ENCODE measurements at regions not wholly inside any gene's neighbourhood (a gene's known extent, or its start where the extent isn't known, plus 50 kb on each side); places are given as distances from the start of the nearest gene placed in this dataset.

DNA sequence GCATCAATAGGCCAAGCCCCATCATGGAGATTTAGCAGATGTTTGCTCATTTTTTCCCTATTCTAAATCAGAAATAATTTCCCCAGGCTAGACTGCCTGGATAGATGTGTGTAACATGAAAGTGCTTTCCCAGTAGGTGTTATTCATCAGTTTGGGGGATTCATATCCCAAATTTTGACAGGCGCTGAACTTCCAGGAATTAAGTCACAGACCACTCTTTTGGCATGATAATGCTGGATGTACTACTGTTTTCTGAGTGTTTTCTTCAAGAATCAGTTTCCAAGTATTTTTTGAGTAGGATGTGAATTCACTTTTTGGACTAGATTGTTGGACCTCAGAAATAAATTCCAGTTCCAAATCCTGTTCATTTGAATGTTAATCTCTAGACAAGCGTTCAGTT, 637.4 kb downstream of the REEP3 start:
- no peak for TF ChIP-seq EZH2phosphoT487 (IDR thresholded peaks at IDR 0.05; ENCODE audit: unreplicated experiment)
- TF ChIP-seq CREB1 (CRISPR knock-in tag; IDR thresholded peaks at IDR 0.05; ENCODE audit: low read depth) = no peak
- TF ChIP-seq EZH2 (IDR thresholded peaks at IDR 0.05; ENCODE audit: low read depth, unreplicated experiment) = no peak
- TF ChIP-seq, protein P1, sequence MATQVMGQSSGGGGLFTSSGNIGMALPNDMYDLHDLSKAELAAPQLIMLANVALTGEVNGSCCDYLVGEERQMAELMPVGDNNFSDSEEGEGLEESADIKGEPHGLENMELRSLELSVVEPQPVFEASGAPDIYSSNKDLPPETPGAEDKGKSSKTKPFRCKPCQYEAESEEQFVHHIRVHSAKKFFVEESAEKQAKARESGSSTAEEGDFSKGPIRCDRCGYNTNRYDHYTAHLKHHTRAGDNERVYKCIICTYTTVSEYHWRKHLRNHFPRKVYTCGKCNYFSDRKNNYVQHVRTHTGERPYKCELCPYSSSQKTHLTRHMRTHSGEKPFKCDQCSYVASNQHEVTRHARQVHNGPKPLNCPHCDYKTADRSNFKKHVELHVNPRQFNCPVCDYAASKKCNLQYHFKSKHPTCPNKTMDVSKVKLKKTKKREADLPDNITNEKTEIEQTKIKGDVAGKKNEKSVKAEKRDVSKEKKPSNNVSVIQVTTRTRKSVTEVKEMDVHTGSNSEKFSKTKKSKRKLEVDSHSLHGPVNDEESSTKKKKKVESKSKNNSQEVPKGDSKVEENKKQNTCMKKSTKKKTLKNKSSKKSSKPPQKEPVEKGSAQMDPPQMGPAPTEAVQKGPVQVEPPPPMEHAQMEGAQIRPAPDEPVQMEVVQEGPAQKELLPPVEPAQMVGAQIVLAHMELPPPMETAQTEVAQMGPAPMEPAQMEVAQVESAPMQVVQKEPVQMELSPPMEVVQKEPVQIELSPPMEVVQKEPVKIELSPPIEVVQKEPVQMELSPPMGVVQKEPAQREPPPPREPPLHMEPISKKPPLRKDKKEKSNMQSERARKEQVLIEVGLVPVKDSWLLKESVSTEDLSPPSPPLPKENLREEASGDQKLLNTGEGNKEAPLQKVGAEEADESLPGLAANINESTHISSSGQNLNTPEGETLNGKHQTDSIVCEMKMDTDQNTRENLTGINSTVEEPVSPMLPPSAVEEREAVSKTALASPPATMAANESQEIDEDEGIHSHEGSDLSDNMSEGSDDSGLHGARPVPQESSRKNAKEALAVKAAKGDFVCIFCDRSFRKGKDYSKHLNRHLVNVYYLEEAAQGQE (IDR thresholded peaks at IDR 0.05; ENCODE audit: unreplicated experiment) = no peak
- TF ChIP-seq, protein P2, sequence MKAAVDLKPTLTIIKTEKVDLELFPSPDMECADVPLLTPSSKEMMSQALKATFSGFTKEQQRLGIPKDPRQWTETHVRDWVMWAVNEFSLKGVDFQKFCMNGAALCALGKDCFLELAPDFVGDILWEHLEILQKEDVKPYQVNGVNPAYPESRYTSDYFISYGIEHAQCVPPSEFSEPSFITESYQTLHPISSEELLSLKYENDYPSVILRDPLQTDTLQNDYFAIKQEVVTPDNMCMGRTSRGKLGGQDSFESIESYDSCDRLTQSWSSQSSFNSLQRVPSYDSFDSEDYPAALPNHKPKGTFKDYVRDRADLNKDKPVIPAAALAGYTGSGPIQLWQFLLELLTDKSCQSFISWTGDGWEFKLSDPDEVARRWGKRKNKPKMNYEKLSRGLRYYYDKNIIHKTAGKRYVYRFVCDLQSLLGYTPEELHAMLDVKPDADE (IDR thresholded peaks at IDR 0.05) = no peak
- TF ChIP-seq, protein P3, sequence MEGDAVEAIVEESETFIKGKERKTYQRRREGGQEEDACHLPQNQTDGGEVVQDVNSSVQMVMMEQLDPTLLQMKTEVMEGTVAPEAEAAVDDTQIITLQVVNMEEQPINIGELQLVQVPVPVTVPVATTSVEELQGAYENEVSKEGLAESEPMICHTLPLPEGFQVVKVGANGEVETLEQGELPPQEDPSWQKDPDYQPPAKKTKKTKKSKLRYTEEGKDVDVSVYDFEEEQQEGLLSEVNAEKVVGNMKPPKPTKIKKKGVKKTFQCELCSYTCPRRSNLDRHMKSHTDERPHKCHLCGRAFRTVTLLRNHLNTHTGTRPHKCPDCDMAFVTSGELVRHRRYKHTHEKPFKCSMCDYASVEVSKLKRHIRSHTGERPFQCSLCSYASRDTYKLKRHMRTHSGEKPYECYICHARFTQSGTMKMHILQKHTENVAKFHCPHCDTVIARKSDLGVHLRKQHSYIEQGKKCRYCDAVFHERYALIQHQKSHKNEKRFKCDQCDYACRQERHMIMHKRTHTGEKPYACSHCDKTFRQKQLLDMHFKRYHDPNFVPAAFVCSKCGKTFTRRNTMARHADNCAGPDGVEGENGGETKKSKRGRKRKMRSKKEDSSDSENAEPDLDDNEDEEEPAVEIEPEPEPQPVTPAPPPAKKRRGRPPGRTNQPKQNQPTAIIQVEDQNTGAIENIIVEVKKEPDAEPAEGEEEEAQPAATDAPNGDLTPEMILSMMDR (conservative IDR thresholded peaks at IDR 0.05; ENCODE audit: low read depth in 2 of 2) = no peak
- no peak for TF ChIP-seq JUNB (IDR thresholded peaks at IDR 0.05; ENCODE audit: unreplicated experiment)
- no peak for TF ChIP-seq NANOG (IDR thresholded peaks at IDR 0.05; ENCODE audit: borderline replicate concordance)
- TF ChIP-seq ZNF114 (CRISPR knock-in tag; IDR thresholded peaks at IDR 0.05) = no peak
- no peak for TF ChIP-seq STAT1 (IDR thresholded peaks at IDR 0.05; ENCODE audit: unreplicated experiment)
- TF ChIP-seq ZNF331 (CRISPR knock-in tag; IDR thresholded peaks at IDR 0.05; ENCODE audit: low read depth) = no peak
- TF ChIP-seq, protein P4, sequence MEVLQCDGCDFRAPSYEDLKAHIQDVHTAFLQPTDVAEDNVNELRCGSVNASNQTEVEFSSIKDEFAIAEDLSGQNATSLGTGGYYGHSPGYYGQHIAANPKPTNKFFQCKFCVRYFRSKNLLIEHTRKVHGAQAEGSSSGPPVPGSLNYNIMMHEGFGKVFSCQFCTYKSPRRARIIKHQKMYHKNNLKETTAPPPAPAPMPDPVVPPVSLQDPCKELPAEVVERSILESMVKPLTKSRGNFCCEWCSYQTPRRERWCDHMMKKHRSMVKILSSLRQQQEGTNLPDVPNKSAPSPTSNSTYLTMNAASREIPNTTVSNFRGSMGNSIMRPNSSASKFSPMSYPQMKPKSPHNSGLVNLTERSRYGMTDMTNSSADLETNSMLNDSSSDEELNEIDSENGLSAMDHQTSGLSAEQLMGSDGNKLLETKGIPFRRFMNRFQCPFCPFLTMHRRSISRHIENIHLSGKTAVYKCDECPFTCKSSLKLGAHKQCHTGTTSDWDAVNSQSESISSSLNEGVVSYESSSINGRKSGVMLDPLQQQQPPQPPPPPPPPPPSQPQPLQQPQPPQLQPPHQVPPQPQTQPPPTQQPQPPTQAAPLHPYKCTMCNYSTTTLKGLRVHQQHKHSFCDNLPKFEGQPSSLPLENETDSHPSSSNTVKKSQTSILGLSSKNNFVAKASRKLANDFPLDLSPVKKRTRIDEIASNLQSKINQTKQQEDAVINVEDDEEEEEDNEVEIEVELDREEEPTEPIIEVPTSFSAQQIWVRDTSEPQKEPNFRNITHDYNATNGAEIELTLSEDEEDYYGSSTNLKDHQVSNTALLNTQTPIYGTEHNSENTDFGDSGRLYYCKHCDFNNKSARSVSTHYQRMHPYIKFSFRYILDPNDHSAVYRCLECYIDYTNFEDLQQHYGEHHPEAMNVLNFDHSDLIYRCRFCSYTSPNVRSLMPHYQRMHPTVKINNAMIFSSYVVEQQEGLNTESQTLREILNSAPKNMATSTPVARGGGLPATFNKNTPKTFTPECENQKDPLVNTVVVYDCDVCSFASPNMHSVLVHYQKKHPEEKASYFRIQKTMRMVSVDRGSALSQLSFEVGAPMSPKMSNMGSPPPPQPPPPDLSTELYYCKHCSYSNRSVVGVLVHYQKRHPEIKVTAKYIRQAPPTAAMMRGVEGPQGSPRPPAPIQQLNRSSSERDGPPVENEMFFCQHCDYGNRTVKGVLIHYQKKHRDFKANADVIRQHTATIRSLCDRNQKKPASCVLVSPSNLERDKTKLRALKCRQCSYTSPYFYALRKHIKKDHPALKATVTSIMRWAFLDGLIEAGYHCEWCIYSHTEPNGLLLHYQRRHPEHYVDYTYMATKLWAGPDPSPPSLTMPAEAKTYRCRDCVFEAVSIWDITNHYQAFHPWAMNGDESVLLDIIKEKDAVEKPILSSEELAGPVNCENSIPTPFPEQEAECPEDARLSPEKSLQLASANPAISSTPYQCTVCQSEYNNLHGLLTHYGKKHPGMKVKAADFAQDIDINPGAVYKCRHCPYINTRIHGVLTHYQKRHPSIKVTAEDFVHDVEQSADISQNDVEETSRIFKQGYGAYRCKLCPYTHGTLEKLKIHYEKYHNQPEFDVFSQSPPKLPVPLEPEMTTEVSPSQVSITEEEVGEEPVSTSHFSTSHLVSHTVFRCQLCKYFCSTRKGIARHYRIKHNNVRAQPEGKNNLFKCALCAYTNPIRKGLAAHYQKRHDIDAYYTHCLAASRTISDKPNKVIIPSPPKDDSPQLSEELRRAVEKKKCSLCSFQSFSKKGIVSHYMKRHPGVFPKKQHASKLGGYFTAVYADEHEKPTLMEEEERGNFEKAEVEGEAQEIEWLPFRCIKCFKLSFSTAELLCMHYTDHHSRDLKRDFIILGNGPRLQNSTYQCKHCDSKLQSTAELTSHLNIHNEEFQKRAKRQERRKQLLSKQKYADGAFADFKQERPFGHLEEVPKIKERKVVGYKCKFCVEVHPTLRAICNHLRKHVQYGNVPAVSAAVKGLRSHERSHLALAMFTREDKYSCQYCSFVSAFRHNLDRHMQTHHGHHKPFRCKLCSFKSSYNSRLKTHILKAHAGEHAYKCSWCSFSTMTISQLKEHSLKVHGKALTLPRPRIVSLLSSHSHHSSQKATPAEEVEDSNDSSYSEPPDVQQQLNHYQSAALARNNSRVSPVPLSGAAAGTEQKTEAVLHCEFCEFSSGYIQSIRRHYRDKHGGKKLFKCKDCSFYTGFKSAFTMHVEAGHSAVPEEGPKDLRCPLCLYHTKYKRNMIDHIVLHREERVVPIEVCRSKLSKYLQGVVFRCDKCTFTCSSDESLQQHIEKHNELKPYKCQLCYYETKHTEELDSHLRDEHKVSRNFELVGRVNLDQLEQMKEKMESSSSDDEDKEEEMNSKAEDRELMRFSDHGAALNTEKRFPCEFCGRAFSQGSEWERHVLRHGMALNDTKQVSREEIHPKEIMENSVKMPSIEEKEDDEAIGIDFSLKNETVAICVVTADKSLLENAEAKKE (CRISPR knock-in tag; IDR thresholded peaks at IDR 0.05) = no peak
- TF ChIP-seq POLR2AphosphoS5 (IDR thresholded peaks at IDR 0.05; ENCODE audit: low read depth) = no peak
- H3K4me1 Mint-ChIP-seq = no peaks in the 10 kb centered on the region

More for the DNA sequence above, 637.4 kb downstream of the REEP3 start:
- Histone ChIP-seq H3K79me2 (replicated peaks; ENCODE audit: insufficient read depth) (no peaks in the 10 kb centered on the region), H3K36me3 (ENCODE audit: insufficient read depth) (no peaks in the 10 kb centered on the region), H4K20me1 (replicated peaks; ENCODE audit: insufficient read depth) (no peaks in the 10 kb centered on the region), H3K4me3 (no peak overlapping the region), H3K4me2 (no peak overlapping the region), H3K27me3 (ENCODE audit: insufficient read depth) (no peaks in the 10 kb centered on the region), H3K9me2 (ENCODE audit: insufficient read depth) (peaks cover 7% of the 10 kb centered on the region; the same call in 1 of the 2 replicates), H3F3A (replicated peaks; ENCODE audit: low read depth) (no peaks in the 10 kb centered on the region), H3K4me1 (ENCODE audit: insufficient read depth) (no peaks in the 10 kb centered on the region), H2AFZ (no peak overlapping the region), H3K27ac (ENCODE audit: low read depth) (no peak overlapping the region)
- Mint-ChIP-seq H3K36me3 (ENCODE audit: low read depth) (no peaks in the 10 kb centered on the region), H3K4me3 (no peak overlapping the region), H3K27me3 (ENCODE audit: insufficient read depth, low read depth, poor library complexity) (peaks cover 1% of the 10 kb centered on the region), H3K27ac (no peak overlapping the region), H3K9me3 (no peaks in the 10 kb centered on the region)
- no peak for DNase-seq (ENCODE audit: low spot score)
- ATAC-seq = no peak
